PC-9 (cell line): ENCODE measurements at regions not wholly inside any gene's neighbourhood (a gene's known extent, or its start where the extent isn't known, plus 50 kb on each side); places are given as distances from the start of the nearest gene placed in this dataset.

Source experiments
- BruUV-seq: library from RNA; stranded (reverse); fragments of 400-500 nt; replicated peaks from 2 replicates; lab custom pipeline; 2021; lab: Mats Ljungman, UMichigan
- CTCF ChIA-PET: fragments of 300-600 bp; sonication (Branson Sonifier 250); formaldehyde crosslinking; loops from one replicate; lab custom pipeline; 2022; ENCODE audit warnings: antibody characterized with exemption; lab: Charles Lee
- POLR2A ChIA-PET: fragments of 300-600 bp; sonication (Branson Sonifier 250); formaldehyde crosslinking; loops from one replicate; lab custom pipeline; 2022; ENCODE audit warnings: antibody characterized with exemption; ENCODE audit not compliant: unreplicated experiment; lab: Charles Lee
- DNase-seq, 2 experiments: peaks; one replicate each; pipeline versions ENCODE4 v3.0.0 to v3.0.0-alpha.2; 2015 to 2022; ENCODE audit warnings: mixed read lengths in 1 of 2
- H2AFZ ChIP-seq: fragments of 200-600 bp; sonication (generic); 2 replicates; pipeline ENCODE4 v1.8.1; 2017; ENCODE audit warnings: antibody characterized with exemption
- H3F3A ChIP-seq: fragments of 200-600 bp; sonication (generic); 2 replicates; pipeline ENCODE4 v1.8.1; 2017; ENCODE audit warnings: antibody characterized with exemption, mild to moderate bottlenecking, low read depth; ENCODE audit not compliant: insufficient read depth
- H3K27ac ChIP-seq: fragments of 200-600 bp; sonication (generic); 2 replicates; pipeline ENCODE4 v1.6.1; 2016; ENCODE audit warnings: mixed run types
- H3K27me3 ChIP-seq: fragments of 200-600 bp; sonication (generic); 2 replicates; pipeline ENCODE4 v1.6.1; 2016; ENCODE audit warnings: low read depth, mixed run types; ENCODE audit not compliant: insufficient read depth
- H3K36me3 ChIP-seq: fragments of 200-600 bp; sonication (generic); 2 replicates; pipeline ENCODE4 v1.6.1; 2016; ENCODE audit warnings: low read depth, mixed run types
- H3K4me1 ChIP-seq: fragments of 200-600 bp; sonication (generic); replicated peaks from 2 replicates; pipeline ENCODE4 v1.6.1; 2016; ENCODE audit warnings: mixed run types; ENCODE audit not compliant: insufficient read depth
- H3K4me2 ChIP-seq: fragments of 200-600 bp; sonication (generic); 2 replicates; pipeline ENCODE4 v1.6.1; 2017; ENCODE audit warnings: mixed run types
- H3K4me3 ChIP-seq: fragments of 200-600 bp; sonication (generic); 2 replicates; pipeline ENCODE4 v1.6.1; 2016; ENCODE audit warnings: mixed run types
- H3K79me2 ChIP-seq: fragments of 200-600 bp; sonication (generic); 2 replicates; pipeline ENCODE4 v1.6.1; 2017; ENCODE audit warnings: low read depth, mixed run types
- H3K9me2 ChIP-seq: fragments of 200-600 bp; sonication (generic); 2 replicates; pipeline ENCODE4 v1.8.1; 2017; ENCODE audit warnings: mild to moderate bottlenecking; ENCODE audit not compliant: insufficient read depth
- H3K9me3 ChIP-seq: fragments of 200-600 bp; sonication (generic); 2 replicates; pipeline ENCODE4 v1.8.1; 2016; ENCODE audit warnings: low read depth; ENCODE audit not compliant: insufficient read depth
- H4K20me1 ChIP-seq: fragments of 200-600 bp; sonication (generic); 2 replicates; pipeline ENCODE4 v1.8.1; 2017; ENCODE audit not compliant: insufficient read depth
- EZH2 ChIP-seq: fragments of 200-600 bp; sonication (generic); IDR thresholded peaks from 2 replicates; pipeline ENCODE4 v1.8.0; 2017; ENCODE audit warnings: antibody characterized with exemption, low read depth
- intact Hi-C: fragments of 100-400 bp; cut with micrococcal nuclease; formaldehyde crosslinking; loops from one replicate; pipeline ENCODE4 v1.10.0; 2022; ENCODE audit not compliant: unreplicated experiment
- TF ChIP-seq, protein P1 (sequence below): fragments of 200-600 bp; sonication (generic); conservative IDR thresholded peaks from 2 replicates; pipeline ENCODE4 v1.6.1; 2017; ENCODE audit warnings: mixed run types, antibody characterized with exemption, mild to moderate bottlenecking, moderate library complexity

- H3K9me3 ChIP-seq: no peaks in the 10 kb centered on the region; the same call in 1 of the 2 replicates
- BruUV-seq: no TSS peak
- no peak overlapping the region for H2AFZ ChIP-seq
- ChIA-PET POLR2A (no interaction called here), CTCF (no interaction called here)
- no peaks in the 10 kb centered on the region for H3K79me2 ChIP-seq
- no peak overlapping the region for H3K4me3 ChIP-seq
- H3F3A ChIP-seq: no peaks in the 10 kb centered on the region
- DNase-seq: no peak
- no peak for TF ChIP-seq EZH2
- TF ChIP-seq, protein P1, sequence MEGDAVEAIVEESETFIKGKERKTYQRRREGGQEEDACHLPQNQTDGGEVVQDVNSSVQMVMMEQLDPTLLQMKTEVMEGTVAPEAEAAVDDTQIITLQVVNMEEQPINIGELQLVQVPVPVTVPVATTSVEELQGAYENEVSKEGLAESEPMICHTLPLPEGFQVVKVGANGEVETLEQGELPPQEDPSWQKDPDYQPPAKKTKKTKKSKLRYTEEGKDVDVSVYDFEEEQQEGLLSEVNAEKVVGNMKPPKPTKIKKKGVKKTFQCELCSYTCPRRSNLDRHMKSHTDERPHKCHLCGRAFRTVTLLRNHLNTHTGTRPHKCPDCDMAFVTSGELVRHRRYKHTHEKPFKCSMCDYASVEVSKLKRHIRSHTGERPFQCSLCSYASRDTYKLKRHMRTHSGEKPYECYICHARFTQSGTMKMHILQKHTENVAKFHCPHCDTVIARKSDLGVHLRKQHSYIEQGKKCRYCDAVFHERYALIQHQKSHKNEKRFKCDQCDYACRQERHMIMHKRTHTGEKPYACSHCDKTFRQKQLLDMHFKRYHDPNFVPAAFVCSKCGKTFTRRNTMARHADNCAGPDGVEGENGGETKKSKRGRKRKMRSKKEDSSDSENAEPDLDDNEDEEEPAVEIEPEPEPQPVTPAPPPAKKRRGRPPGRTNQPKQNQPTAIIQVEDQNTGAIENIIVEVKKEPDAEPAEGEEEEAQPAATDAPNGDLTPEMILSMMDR: no peak
- H4K20me1 ChIP-seq: no peaks in the 10 kb centered on the region
- no peak overlapping the region for H3K27ac ChIP-seq
- no peaks in the 10 kb centered on the region for H3K9me2 ChIP-seq
- intact Hi-C loops: no loop called here
- no peaks in the 10 kb centered on the region for H3K36me3 ChIP-seq
- peaks cover 27% of the 10 kb centered on the region for H3K27me3 ChIP-seq
- H3K4me1 ChIP-seq: no peaks in the 10 kb centered on the region
- no peak overlapping the region for H3K4me2 ChIP-seq
Observed at GRCh38 chr16:6557353-6558023, 775.2 kb upstream of the RBFOX1 start.

- no peak overlapping the region for H3K4me2 ChIP-seq
- H4K20me1 ChIP-seq: no peaks in the 10 kb centered on the region
- H3K4me3 ChIP-seq: no peak overlapping the region
- no peaks in the 10 kb centered on the region for H3K4me1 ChIP-seq
- H3K27ac ChIP-seq: no peak overlapping the region
- ChIA-PET CTCF (no interaction called here), POLR2A (no interaction called here)
- H3K9me3 ChIP-seq: no peaks in the 10 kb centered on the region
- no peaks in the 10 kb centered on the region for H3K36me3 ChIP-seq
- no peaks in the 10 kb centered on the region for H3K79me2 ChIP-seq
- H3F3A ChIP-seq: no peaks in the 10 kb centered on the region
- no peak overlapping the region for H2AFZ ChIP-seq
- no peaks in the 10 kb centered on the region for H3K9me2 ChIP-seq
- intact Hi-C loops: no loop called here
- H3K27me3 ChIP-seq: peaks cover 17% of the 10 kb centered on the region; the same call in 1 of the 2 replicates
- no peak for DNase-seq
- TF ChIP-seq EZH2: no peak
- TF ChIP-seq, protein P1: no peak
- no TSS peak for BruUV-seq
Observed at GRCh38 chr16:6549415-6549814, 783.2 kb upstream of the RBFOX1 start.

DNA sequence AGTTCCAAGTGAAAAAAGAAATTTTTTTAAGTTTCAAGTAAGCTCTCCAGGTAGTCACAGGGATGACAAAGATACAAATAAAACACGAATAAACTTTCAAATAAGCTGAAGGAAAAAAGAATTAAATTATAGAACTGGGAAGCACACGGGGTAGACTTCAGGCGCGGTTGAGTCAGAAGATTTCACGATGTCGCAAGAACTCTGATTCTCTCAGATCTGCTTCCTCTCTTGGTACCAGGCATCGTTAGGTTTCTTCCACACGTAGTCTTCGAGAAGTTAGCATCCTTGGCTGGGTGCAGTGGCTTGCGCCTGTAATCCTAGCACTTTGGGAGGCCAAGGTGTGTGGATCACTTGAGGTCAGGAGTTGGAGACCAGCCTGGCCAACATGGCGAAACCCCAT, 784.1 kb upstream of the RBFOX1 start:
- H4K20me1 ChIP-seq: no peaks in the 10 kb centered on the region
- no peaks in the 10 kb centered on the region for H3K9me3 ChIP-seq
- intact Hi-C loops: no loop called here
- no peaks in the 10 kb centered on the region for H3K9me2 ChIP-seq
- BruUV-seq: no TSS peak
- CTCF ChIA-PET: no interaction called here
- H3K27ac ChIP-seq: no peak overlapping the region
- H3K27me3 ChIP-seq: peaks cover 15% of the 10 kb centered on the region; the same call in 1 of the 2 replicates
- H3K79me2 ChIP-seq: no peaks in the 10 kb centered on the region
- H3K4me3 ChIP-seq: no peak overlapping the region
- TF ChIP-seq, protein P1: no peak
- no peak for TF ChIP-seq EZH2
- POLR2A ChIA-PET: no interaction called here
- no peaks in the 10 kb centered on the region for H3F3A ChIP-seq
- no peak overlapping the region for H2AFZ ChIP-seq
- H3K4me2 ChIP-seq: no peak overlapping the region
- no peaks in the 10 kb centered on the region for H3K4me1 ChIP-seq
- DNase-seq: no peak
- no peaks in the 10 kb centered on the region for H3K36me3 ChIP-seq
